ENCODE measurements at regions not wholly inside any gene's neighbourhood (a gene's known extent, or its start where the extent isn't known, plus 50 kb on each side); places are given as distances from the start of the nearest gene placed in this dataset.

DNA sequence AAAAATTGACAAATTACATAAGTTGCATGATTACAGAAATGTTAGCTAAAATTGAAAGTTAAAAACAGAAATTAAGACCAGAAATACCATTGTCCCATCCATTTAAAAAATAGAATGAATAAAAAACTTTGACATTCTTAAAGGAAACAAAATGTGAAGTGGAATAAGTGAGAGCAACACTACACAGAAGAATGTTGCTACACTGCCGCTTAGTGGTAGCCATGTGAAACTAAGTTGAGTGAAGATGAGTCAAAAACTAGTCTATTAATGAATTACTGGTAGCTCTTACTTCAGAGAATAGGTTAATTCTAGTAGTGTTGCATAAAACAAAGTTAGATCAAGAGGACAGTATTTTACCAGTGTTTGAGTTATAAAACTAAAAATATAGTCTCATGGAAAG is 571.0 kb upstream of the KLHL4 start:
- POLR2A ChIA-PET: no interaction called here
- SMC1A ChIA-PET (ENCODE audit: uncharacterized antibody, unreplicated experiment): interaction anchor here (0.6 to 2.6 kb wide), 9 partner anchors 31 to 1317 kb away, joined by 3 to 27 read pairs (median 3); no protein-coding TSS in a partner anchor
- BruUV-seq (replicated peaks): no TSS peak
- Histone ChIP-seq H3K4me3 (no peak overlapping the region), H2AFZ (ENCODE audit: control insufficient read depth, low read depth, low read length) (no peak overlapping the region), H3K9me3 (replicated peaks; ENCODE audit: control insufficient read depth, insufficient read depth, low read length) (no peaks in the 10 kb centered on the region), H3K27ac (ENCODE audit: control insufficient read depth, insufficient read depth) (no peak overlapping the region), H3K9ac (ENCODE audit: control insufficient read depth, insufficient read depth, low read length) (no peak overlapping the region), H3K27me3 (replicated peaks in 1 of 2; ENCODE audit: control insufficient read depth in 2 of 2, insufficient read depth in 2 of 2, low read length in 1 of 2) (no peaks in the 10 kb centered on the region), H3K4me2 (ENCODE audit: control insufficient read depth, insufficient read depth) (no peak overlapping the region), H3K4me1 (ENCODE audit: control insufficient read depth, insufficient read depth, low read length) (no peaks in the 10 kb centered on the region), H3K79me2 (ENCODE audit: control insufficient read depth, insufficient read depth, low read length) (no peaks in the 10 kb centered on the region), H4K20me1 (ENCODE audit: control insufficient read depth, insufficient read depth) (no peaks in the 10 kb centered on the region), H3K36me3 (ENCODE audit: control insufficient read depth in 2 of 2, insufficient read depth in 2 of 2, low read length in 1 of 2) (no peaks in the 10 kb centered on the region)
- RAD21 ChIA-PET (ENCODE audit: unreplicated experiment): interaction anchor here (2.8 kb wide), 1 partner anchor 139 kb away, joined by 20 read pairs; no protein-coding TSS in a partner anchor
- 0% methylated on average over 1 of the region's 1 CpG for WGBS (ENCODE audit: insufficient coverage, insufficient replicate concordance, low lambda C conversion rate, missing lambda C conversion rate)
- DNase-seq (ENCODE audit: low read depth, low spot score) (peak; percentile 1), ATAC-seq (peak; percentile 82), FAIRE-seq (peak; percentile 95)
- intact Hi-C loops (cut with micrococcal nuclease; ENCODE audit: unreplicated experiment) (loop anchor here (2.0 to 10.0 kb wide), 3 partner anchors 140 to 1332 kb away; no protein-coding TSS in a partner anchor), in situ Hi-C loops (cut with MboI) (no loop called here)
- CTCF ChIA-PET: interaction anchor here (0.8 to 4.7 kb wide), 11 partner anchors 15 to 1835 kb away, joined by 3 to 43 read pairs (median 4); no protein-coding TSS in a partner anchor
- TF ChIP-seq, protein P1, sequence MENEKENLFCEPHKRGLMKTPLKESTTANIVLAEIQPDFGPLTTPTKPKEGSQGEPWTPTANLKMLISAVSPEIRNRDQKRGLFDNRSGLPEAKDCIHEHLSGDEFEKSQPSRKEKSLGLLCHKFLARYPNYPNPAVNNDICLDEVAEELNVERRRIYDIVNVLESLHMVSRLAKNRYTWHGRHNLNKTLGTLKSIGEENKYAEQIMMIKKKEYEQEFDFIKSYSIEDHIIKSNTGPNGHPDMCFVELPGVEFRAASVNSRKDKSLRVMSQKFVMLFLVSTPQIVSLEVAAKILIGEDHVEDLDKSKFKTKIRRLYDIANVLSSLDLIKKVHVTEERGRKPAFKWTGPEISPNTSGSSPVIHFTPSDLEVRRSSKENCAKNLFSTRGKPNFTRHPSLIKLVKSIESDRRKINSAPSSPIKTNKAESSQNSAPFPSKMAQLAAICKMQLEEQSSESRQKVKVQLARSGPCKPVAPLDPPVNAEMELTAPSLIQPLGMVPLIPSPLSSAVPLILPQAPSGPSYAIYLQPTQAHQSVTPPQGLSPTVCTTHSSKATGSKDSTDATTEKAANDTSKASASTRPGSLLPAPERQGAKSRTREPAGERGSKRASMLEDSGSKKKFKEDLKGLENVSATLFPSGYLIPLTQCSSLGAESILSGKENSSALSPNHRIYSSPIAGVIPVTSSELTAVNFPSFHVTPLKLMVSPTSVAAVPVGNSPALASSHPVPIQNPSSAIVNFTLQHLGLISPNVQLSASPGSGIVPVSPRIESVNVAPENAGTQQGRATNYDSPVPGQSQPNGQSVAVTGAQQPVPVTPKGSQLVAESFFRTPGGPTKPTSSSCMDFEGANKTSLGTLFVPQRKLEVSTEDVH (IDR thresholded peaks at IDR 0.05; ENCODE audit: low read depth, partially characterized antibody): no peak
- TF ChIP-seq, protein P2, sequence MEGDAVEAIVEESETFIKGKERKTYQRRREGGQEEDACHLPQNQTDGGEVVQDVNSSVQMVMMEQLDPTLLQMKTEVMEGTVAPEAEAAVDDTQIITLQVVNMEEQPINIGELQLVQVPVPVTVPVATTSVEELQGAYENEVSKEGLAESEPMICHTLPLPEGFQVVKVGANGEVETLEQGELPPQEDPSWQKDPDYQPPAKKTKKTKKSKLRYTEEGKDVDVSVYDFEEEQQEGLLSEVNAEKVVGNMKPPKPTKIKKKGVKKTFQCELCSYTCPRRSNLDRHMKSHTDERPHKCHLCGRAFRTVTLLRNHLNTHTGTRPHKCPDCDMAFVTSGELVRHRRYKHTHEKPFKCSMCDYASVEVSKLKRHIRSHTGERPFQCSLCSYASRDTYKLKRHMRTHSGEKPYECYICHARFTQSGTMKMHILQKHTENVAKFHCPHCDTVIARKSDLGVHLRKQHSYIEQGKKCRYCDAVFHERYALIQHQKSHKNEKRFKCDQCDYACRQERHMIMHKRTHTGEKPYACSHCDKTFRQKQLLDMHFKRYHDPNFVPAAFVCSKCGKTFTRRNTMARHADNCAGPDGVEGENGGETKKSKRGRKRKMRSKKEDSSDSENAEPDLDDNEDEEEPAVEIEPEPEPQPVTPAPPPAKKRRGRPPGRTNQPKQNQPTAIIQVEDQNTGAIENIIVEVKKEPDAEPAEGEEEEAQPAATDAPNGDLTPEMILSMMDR (IDR thresholded peaks at IDR 0.05 in 2 of 3, conservative IDR thresholded peaks at IDR 0.05 in 1 of 3; ENCODE audit: control insufficient read depth in 2 of 3, extremely low read depth in 1 of 3, insufficient read depth in 1 of 3, low read depth in 3 of 3, low read length in 3 of 3): peak; percentile 63 to 67 (median 63)
- TF ChIP-seq SMC3 (IDR thresholded peaks at IDR 0.05; ENCODE audit: borderline replicate concordance, low read length) (peak; percentile 38; the same call in 1 of the 2 replicates), RAD21 (IDR thresholded peaks at IDR 0.05; ENCODE audit: insufficient read depth, low read depth, low read length) (peak; percentile 61), ATF2 (IDR thresholded peaks at IDR 0.05; ENCODE audit: low read length) (no peak)
